ENCODE measurements at regions not wholly inside any gene's neighbourhood (a gene's known extent, or its start where the extent isn't known, plus 50 kb on each side); places are given as distances from the start of the nearest gene placed in this dataset.

DNA sequence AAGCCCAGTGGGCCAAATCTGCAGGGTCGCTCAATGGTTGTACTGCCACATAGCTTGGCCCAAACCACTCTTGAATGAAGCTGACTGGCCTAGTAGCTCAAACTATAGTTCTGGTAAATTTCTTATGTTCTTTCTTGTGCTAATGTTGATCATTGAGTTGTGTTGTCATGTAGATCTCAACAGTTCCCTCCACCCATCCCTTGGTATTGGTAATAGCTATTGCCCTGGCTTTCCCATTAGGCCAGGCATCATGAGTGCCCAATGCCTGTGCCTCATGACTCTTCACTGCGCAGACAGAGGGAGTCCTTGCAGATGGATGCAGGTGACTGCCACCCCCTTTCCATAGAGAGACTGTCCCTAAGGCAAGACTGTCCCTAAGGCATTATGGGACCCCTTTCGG lies 988.4 kb downstream of the KCNMA1 start:
- TF ChIP-seq, protein P1, sequence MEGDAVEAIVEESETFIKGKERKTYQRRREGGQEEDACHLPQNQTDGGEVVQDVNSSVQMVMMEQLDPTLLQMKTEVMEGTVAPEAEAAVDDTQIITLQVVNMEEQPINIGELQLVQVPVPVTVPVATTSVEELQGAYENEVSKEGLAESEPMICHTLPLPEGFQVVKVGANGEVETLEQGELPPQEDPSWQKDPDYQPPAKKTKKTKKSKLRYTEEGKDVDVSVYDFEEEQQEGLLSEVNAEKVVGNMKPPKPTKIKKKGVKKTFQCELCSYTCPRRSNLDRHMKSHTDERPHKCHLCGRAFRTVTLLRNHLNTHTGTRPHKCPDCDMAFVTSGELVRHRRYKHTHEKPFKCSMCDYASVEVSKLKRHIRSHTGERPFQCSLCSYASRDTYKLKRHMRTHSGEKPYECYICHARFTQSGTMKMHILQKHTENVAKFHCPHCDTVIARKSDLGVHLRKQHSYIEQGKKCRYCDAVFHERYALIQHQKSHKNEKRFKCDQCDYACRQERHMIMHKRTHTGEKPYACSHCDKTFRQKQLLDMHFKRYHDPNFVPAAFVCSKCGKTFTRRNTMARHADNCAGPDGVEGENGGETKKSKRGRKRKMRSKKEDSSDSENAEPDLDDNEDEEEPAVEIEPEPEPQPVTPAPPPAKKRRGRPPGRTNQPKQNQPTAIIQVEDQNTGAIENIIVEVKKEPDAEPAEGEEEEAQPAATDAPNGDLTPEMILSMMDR (conservative IDR thresholded peaks at IDR 0.05; ENCODE audit: low read depth, low read length) = no peak
- no peak for DNase-seq (ENCODE audit: low read depth)
- no peak overlapping the region for H3K4me3 ChIP-seq (ENCODE audit: low read depth, low read length)

- DNase-seq (ENCODE audit: low read depth) = peak; percentile 6
- H3K4me3 ChIP-seq (ENCODE audit: low read depth, low read length) = no peak overlapping the region
- TF ChIP-seq, protein P1 (conservative IDR thresholded peaks at IDR 0.05; ENCODE audit: low read depth, low read length) = no peak
Observed at GRCh38 chr10:76647301-76647700, 990.3 kb downstream of the KCNMA1 start.

DNA sequence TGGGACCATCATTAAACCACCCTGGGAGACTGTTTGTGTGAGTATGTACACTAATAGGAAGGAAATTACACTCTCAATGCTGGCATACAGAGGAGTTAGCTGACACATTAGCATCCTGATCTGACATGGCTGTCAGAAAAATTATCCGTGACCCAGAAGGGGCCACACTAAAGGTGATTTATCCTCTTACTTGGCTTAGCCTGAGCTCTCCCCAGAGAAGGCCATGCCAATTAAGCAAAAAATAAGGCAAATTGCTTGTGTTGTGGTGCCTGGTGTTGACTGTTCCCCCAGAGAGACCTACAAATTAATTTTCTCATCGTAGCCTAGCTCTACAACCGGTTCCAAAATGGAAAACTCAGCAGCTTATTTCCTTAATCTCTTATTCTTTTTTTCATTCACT lies 992.3 kb downstream of the KCNMA1 start:
- no peak for DNase-seq (ENCODE audit: low read depth)
- TF ChIP-seq, protein P1 (conservative IDR thresholded peaks at IDR 0.05; ENCODE audit: low read depth, low read length) = no peak
- H3K4me3 ChIP-seq (ENCODE audit: low read depth, low read length) = no peak overlapping the region

DNA sequence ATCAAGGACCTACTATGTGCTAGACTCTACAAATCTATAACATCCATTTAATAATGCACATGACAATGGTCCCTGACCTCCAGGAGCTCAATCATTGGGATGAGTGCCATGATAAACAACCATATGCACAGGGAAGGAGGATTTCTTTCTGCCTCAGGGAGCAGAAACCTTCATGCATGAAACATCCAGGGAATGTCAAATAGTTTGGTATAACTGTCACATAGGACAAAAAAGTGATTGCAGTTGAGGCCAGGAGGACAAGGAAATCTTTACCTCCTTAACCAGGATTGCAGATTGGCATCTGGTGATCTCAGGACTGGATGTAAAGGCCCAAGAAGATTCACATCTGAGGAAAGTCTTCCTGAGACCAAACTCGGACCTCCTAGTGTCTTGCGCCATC lies 993.1 kb downstream of the KCNMA1 start:
- TF ChIP-seq, protein P1 (conservative IDR thresholded peaks at IDR 0.05; ENCODE audit: low read depth, low read length) = no peak
- H3K4me3 ChIP-seq (ENCODE audit: low read depth, low read length) = no peak overlapping the region
- no peak for DNase-seq (ENCODE audit: low read depth)

DNA sequence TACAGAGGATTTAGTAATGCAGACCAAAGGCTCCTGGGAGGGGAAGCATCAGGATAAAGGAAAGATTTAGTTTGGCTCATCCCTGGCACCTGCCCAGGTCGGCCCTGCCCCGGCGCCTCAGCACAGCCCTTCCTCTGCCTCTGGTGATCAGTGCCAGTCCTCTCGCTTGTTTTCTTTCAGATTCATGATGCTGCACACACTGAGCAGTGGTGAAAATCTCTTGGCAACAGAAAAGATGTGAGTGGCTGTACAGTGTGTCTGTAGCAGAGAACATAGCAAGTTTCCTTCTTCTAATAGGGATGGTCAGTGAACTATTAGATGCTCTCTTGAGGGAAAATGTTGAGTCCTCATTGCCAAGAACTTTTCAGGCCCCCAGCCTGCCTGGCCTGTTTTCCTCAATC lies 994.1 kb downstream of the KCNMA1 start:
- TF ChIP-seq, protein P1 (conservative IDR thresholded peaks at IDR 0.05; ENCODE audit: low read depth, low read length) = no peak
- DNase-seq (ENCODE audit: low read depth) = no peak
- H3K4me3 ChIP-seq (ENCODE audit: low read depth, low read length) = no peak overlapping the region

GRCh38 chr10:76642358-76642757 lies 995.2 kb downstream of the KCNMA1 start:
- no peak for DNase-seq (ENCODE audit: low read depth)
- TF ChIP-seq, protein P1 (conservative IDR thresholded peaks at IDR 0.05; ENCODE audit: low read depth, low read length) = no peak
- no peak overlapping the region for H3K4me3 ChIP-seq (ENCODE audit: low read depth, low read length)

DNA sequence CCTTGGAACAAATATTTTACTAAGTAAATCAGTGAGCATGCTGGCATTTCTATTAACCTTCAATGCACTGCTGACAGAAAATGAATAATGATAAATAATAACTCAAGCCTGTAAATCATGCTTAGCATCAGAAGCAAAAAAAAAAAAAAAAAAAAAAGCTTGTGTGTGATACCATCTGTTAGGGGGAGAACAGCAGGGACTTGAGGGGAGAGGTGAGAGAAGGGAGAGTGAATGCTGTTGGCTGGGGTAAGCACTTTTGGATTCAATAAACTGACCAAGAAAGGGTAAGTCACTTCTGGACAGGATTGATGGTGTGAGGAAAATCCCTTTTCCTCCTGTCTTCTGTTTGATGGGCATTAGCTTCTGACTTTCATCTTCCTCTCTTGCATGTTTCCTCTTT lies 996.4 kb downstream of the KCNMA1 start:
- no peak for DNase-seq (ENCODE audit: low read depth)
- H3K4me3 ChIP-seq (ENCODE audit: low read depth, low read length) = no peak overlapping the region
- TF ChIP-seq, protein P1 (conservative IDR thresholded peaks at IDR 0.05; ENCODE audit: low read depth, low read length) = no peak
